AG08395 (cell line): ENCODE measurements at regions not wholly inside any gene's neighbourhood (a gene's known extent, or its start where the extent isn't known, plus 50 kb on each side); places are given as distances from the start of the nearest gene placed in this dataset.

Experiments used
- DNase-seq: peaks from one replicate; pipeline ENCODE4 v3.0.0; 2012; ENCODE audit warnings: mixed read lengths, low spot score

- no peak for DNase-seq
Observed at GRCh38 chr18:77985526-77986281, 736.1 kb downstream of the GALR1 start.

- no peak for DNase-seq
Observed at GRCh38 chr18:77990131-77990530, 740.5 kb downstream of the GALR1 start.

DNA sequence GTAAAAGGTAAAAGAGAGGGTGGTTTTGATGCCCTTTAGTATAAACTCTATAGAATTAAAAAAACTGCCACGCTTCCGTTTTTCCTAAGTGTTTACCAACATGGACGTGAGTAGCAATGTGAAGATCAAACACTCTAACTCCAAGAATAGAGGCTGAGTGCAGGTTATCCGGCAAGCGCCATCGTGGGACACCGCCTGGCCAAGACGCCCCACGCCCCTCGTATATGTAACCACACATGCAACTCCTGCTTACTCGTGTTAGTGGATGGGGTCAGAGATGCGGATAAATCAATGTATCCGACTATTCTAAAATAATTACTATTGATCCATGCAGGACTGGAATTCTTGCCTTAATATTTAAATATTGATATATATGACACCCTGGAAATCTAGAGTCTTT, 741.3 kb downstream of the GALR1 start:
- no peak for DNase-seq

- DNase-seq, result no peak
Observed at GRCh38 chr18:77992057-77992456, 742.4 kb downstream of the GALR1 start.

DNA sequence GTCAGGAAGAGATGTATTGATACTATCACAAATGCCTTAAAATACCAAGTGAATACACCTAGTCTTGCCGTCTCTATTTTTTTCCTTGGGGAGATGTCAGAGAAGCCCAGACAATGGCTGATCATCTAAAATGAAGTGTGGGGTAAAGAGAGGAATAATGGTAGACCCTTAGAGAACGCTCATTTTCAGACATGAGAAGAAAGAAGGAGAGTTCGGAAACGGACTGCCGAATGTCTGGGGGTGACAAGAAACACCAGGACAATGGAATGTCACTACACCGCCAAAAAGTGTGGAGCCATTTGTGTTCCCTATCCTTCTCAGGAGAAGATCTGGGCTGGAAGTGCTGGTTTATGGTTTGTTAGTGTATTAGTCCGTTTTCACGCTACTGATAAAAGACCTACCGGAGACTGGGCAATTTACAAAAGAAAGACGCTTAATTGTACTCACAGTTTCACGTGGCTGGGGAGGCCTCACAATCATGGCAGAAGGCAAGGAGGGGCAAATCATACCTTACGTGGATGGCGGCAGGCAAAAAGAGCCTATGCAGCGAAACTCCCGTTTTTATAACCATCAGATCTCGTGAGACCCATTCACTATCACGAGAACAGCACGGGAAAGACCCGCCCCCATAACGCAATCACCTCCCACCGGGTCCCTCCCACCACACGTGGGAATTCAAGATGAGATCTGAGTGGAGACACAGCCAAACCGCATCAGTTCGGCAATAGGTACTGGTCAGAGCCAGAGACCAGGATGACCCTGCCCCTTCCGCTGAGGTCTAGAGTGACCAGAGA, 743.7 kb downstream of the GALR1 start:
- DNase-seq, result no peak

GRCh38 chr18:77995593-77995992, 745.9 kb downstream of the GALR1 start:
- no peak for DNase-seq

- no peak for DNase-seq
Observed at GRCh38 chr18:77996737-77997136, 747.1 kb downstream of the GALR1 start.

GRCh38 chr18:78001811-78002210, 752.2 kb downstream of the GALR1 start:
- DNase-seq, result no peak

GRCh38 chr18:78006006-78006773, 756.5 kb downstream of the GALR1 start:
- DNase-seq, result no peak

DNA sequence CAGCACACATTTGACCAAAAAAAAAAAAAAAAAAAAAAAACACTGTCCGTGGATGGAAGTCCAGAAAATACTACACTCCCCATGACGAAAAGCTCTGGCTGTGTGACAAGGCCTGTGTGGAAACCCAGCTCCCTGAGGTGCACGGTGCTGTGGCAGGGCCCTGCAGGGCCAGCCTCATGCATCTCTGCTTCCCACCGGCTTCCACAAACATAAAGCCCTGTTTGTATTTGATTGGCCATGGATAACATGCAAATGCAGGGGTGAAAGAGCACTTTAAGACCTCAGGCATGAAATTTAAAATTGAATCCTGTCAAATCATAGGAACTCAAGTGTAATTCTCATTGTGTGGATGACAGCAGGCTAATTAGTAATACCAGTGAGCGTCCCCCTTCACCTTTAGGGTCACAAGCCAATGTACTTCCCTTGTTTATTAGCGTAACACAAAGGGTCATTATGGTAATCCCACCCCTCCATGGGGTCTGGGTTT, 757.2 kb downstream of the GALR1 start:
- no peak for DNase-seq

GRCh38 chr18:78010363-78010762, 760.7 kb downstream of the GALR1 start:
- no peak for DNase-seq

DNA sequence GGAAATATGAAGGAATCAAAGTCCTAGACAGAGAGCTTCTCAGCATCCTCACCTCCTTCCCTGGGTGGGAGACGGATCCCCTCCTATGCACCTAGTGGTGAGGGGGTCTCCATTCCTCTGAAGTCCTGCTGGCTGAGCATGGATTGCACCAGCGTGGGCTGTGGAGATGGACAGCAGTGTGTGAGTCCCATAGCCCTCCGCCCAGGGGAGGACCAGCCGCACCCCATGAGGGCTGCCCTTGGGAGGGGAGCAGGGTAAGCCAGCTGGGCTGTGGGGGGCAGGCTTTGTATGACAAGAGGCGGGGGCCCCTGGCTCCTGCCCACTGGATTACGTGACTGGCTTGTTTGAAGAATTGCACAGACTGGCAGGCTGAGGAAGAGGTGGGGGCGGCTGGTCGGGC, 768.2 kb downstream of the GALR1 start:
- DNase-seq, result no peak

- no peak for DNase-seq
Observed at GRCh38 chr18:78021196-78021595, 771.5 kb downstream of the GALR1 start.

GRCh38 chr18:78031589-78031988, 781.9 kb downstream of the GALR1 start:
- DNase-seq, result no peak

- no peak for DNase-seq
Observed at GRCh38 chr18:78031991-78032390, 782.3 kb downstream of the GALR1 start.

- no peak for DNase-seq
Observed at GRCh38 chr18:78032574-78032973, 782.9 kb downstream of the GALR1 start.

DNA sequence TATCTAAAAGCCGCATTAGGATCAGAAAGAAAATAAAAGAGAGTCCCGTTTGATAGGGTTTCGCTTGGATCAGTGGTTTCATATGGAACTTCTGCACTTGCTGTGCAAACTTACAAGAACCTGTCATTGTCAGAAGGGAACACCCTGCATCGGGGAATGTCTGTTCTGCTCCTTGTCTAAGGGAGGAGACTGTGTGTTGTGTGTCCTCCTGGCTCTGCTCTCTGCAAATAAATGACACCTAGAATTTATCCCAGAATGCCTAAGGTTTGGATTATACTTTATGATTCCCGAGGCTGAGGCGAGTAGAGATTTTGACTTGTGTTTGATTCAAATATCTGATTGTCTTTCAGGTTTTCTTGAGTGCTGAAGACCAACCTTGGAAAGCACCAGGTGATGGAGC, 785.1 kb downstream of the GALR1 start:
- DNase-seq, result no peak

GRCh38 chr18:78041218-78041617, 791.6 kb downstream of the GALR1 start:
- DNase-seq, result no peak

DNA sequence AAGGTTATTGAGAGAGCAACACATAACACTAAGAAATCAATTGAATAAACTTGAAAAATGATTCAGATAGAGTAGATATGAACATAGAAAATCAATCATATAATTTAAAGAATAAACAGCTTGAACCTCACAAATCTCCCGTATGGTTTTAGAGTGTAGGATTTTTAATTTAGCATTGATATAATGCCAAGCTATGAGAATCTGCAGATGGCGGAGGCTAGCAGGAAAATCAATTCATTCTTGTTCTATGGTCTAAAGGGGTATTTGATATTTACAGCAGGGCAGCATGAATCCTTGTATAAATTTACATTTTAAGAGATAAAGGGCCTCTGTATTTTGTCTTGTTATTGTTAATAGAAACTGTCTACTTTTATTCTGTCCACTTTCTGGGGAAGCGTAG, 797.0 kb downstream of the GALR1 start:
- DNase-seq, result no peak

DNA sequence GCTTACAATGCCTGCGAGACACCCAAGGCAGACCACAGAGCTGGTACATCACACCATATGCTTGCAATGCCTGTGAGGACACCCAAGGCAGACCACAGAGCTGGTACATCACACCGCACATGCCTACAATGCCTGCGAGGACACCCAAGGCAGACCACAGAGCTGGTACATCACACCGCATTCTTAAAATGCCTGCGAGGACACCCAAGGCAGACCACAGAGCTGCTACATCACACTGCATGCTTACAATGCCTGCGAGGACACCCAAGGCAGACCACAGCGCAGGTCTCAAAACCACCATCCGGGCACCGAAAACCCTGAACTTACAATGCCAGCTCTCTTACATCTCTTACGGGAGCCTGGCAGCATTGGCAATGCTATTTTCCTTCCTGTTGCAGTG, 799.6 kb downstream of the GALR1 start:
- DNase-seq, result no peak

- no peak for DNase-seq
Observed at GRCh38 chr18:78054801-78055200, 805.2 kb downstream of the GALR1 start.

DNA sequence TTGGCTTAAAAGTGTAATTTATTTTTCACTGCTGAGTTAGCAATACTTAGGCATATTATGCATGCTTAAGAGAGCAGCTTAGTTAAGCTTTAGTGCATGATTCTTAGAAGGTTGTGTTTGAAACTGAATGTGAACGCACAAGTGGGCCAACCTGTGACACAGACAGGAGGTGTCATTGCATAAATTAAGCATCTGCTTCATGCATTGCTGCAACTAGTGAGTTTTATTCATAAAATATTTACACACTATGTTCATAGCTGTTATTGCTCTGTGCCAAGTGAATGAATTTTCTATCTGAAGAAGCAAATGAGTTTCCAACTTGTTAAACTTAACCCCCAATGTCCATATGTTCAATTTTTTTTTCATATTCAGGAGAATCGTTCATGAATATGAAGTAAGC, 806.4 kb downstream of the GALR1 start:
- DNase-seq, result no peak
